ENCODE measurements at regions not wholly inside any gene's neighbourhood (a gene's known extent, or its start where the extent isn't known, plus 50 kb on each side); places are given as distances from the start of the nearest gene placed in this dataset.

DNA sequence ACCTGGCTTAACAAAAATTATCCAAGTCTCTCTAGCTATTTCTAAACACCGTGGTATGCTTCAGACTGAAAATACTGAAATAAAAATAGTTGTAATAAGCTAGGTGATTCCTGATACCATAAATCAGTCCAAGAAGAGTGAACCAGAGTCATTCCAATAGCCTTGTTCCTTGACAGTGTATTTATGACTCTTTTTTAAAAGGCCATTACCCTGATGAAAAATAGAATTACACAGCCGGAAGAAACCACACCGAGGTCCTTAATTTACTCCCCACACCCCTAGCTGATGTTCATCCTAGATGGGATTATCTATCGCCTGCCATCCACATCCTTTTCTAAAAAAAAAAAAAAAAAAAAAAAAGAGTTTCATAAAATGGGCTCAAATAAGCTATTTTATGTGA, 457.6 kb upstream of the GRAMD2B start:
- no peaks in the 10 kb centered on the region for H3K4me1 ChIP-seq
- no peaks in the 10 kb centered on the region for H3K27me3 ChIP-seq
- 95 to 96% methylated on average over 4 of the region's 4 CpGs for WGBS, 2 donors
- no peak for DNase-seq
- no peaks in the 10 kb centered on the region for H3K9me3 ChIP-seq
- no peak overlapping the region for H3K27ac ChIP-seq
- intact Hi-C loops (cut with DNase I) = no loop called here
- no peaks in the 10 kb centered on the region for H3K36me3 ChIP-seq
- H3K4me3 ChIP-seq = no peak overlapping the region
- TF ChIP-seq POLR2A (IDR thresholded peaks at IDR 0.05) = no peak
- no peak for TF ChIP-seq POLR2AphosphoS5 (IDR thresholded peaks at IDR 0.05)
- TF ChIP-seq EP300 (IDR thresholded peaks at IDR 0.05) = no peak

DNA sequence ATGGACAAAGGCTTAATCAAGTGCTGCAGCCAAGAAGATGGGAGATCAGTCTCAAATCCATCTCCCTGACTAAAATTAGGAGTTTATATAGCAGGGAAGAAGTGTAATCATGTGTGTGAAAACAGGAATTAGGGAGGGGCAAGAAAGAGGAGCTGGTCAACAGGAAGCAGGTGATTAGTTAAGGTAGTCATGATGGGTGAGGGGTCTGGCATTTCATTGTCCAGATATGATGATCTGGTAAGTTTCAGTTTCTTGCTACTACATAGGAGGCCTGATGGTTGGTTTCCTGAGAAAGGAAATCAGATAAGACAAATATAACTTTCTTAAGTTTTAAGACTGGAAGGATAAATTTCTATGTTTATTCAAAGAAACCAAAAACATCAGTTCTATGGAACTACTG, 455.6 kb upstream of the GRAMD2B start:
- no peak for DNase-seq
- no peaks in the 10 kb centered on the region for H3K4me1 ChIP-seq
- H3K9me3 ChIP-seq = no peaks in the 10 kb centered on the region
- TF ChIP-seq POLR2AphosphoS5 (IDR thresholded peaks at IDR 0.05) (no peak), POLR2A (IDR thresholded peaks at IDR 0.05) (no peak), EP300 (IDR thresholded peaks at IDR 0.05) (no peak)
- TF ChIP-seq, protein P1, sequence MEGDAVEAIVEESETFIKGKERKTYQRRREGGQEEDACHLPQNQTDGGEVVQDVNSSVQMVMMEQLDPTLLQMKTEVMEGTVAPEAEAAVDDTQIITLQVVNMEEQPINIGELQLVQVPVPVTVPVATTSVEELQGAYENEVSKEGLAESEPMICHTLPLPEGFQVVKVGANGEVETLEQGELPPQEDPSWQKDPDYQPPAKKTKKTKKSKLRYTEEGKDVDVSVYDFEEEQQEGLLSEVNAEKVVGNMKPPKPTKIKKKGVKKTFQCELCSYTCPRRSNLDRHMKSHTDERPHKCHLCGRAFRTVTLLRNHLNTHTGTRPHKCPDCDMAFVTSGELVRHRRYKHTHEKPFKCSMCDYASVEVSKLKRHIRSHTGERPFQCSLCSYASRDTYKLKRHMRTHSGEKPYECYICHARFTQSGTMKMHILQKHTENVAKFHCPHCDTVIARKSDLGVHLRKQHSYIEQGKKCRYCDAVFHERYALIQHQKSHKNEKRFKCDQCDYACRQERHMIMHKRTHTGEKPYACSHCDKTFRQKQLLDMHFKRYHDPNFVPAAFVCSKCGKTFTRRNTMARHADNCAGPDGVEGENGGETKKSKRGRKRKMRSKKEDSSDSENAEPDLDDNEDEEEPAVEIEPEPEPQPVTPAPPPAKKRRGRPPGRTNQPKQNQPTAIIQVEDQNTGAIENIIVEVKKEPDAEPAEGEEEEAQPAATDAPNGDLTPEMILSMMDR (IDR thresholded peaks at IDR 0.05) = no peak
- no peaks in the 10 kb centered on the region for H3K36me3 ChIP-seq
- H3K4me3 ChIP-seq = no peak overlapping the region
- no peaks in the 10 kb centered on the region for H3K27me3 ChIP-seq
- H3K27ac ChIP-seq = no peak overlapping the region
- intact Hi-C loops (cut with DNase I) = no loop called here

DNA sequence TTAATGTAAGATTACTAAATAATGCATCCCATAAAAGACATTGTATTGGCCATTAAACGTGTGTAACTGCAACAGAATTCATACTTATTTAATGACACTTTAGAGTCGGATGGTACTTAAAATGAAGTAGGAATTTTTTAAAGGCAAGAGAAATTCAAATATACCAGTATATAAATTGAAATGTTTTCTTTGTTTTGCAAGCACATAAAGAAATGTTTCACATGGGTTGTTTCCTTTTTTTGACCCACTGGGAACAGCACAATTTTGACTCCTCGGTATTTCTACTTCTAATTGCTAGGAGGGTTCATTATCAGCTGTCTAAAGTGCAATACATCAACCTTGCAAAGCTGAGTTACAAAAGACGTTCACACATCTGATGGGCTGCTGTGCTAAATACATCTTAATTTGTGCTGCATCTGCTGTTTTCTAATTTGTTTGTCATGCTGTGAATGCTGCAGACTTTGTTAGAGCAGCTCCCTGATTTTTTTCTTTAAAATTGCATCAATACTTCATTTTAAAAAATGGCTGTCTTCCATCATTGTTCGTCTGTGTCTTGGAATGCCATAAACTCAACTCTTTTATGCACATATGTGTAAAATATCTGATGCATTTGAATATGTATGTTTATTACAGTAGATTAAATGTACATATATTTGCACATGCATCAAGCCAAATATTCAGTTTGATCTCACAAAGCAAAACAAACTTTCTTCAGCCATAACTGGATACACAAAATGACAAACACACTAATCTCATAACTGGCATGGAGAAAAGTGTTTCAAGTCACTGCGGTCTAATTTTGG, 454.0 kb upstream of the GRAMD2B start:
- Histone ChIP-seq H3K9me3 (no peaks in the 10 kb centered on the region), H3K27ac (no peak overlapping the region), H3K4me3 (no peak overlapping the region), H3K4me1 (no peaks in the 10 kb centered on the region), H3K36me3 (no peaks in the 10 kb centered on the region), H3K27me3 (no peaks in the 10 kb centered on the region)
- intact Hi-C loops (cut with DNase I) = no loop called here
- 84 to 85% methylated on average over 6 of the region's 6 CpGs for WGBS, 2 donors
- DNase-seq = no peak
- no peak for TF ChIP-seq POLR2A (IDR thresholded peaks at IDR 0.05)
- TF ChIP-seq, protein P1 (IDR thresholded peaks at IDR 0.05) = no peak
- TF ChIP-seq POLR2AphosphoS5 (IDR thresholded peaks at IDR 0.05) = no peak

DNA sequence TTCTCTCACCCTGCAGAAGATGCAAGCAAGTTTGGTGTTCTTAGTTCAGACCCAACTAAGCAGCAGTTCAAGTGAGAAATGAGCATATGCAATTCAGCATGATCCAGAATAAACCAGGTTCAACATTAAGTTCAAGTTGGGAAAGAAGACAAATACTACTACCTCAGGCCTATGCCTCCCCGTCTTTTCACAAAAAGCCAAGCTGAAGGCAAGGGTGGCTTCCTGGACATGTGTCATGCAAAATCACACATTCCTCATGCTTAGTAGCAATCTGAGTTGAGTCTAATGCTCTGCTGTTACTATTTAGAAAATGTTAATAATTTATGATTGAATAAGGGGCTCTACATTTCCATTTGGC, 453.4 kb upstream of the GRAMD2B start:
- H3K9me3 ChIP-seq = no peaks in the 10 kb centered on the region
- no peak for DNase-seq
- TF ChIP-seq, protein P1 (IDR thresholded peaks at IDR 0.05) = no peak
- TF ChIP-seq POLR2AphosphoS5 (IDR thresholded peaks at IDR 0.05) (no peak), POLR2A (IDR thresholded peaks at IDR 0.05) (no peak), EP300 (IDR thresholded peaks at IDR 0.05) (no peak)
- no peak overlapping the region for H3K27ac ChIP-seq
- no peaks in the 10 kb centered on the region for H3K27me3 ChIP-seq
- no peaks in the 10 kb centered on the region for H3K4me1 ChIP-seq
- no peak overlapping the region for H3K4me3 ChIP-seq
- 94 to 96% methylated on average over 1 of the region's 1 CpG for WGBS, 2 donors
- no peaks in the 10 kb centered on the region for H3K36me3 ChIP-seq
- intact Hi-C loops (cut with DNase I) = no loop called here

DNA sequence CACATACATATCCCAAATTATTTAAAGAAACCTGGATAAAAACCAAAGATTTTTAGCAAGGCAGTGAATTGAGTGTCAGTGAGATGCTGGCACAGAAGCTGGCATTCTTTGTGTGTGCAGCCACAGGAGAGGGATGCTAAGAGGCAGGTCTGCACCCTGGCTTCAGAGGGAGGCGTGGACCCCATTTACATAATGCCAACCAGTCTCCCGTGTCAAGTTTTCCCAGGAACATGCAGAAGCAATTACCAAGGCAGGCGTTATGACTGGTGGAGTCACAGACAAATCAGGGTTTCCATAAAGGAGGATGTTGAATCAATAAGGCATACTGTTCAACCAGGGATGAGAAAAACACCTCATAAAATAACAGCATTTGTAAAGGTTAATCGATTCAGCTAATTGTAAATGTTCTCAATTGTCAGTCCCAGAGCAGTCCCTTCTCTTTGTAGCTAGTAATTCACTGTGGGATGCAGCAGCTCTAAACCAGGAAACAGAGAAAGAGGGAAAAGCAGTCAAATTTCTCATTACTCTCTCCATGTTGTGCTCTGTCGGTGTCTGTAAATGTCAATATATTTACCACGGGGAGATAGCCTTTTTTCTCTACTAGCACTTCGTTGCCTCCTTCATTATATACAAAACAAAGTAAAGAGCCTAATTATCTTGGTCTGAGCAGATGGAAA, 452.4 kb upstream of the GRAMD2B start:
- intact Hi-C loops (cut with DNase I) = no loop called here
- no peak overlapping the region for H3K4me3 ChIP-seq
- TF ChIP-seq, protein P1 (IDR thresholded peaks at IDR 0.05) = no peak
- TF ChIP-seq EP300 (IDR thresholded peaks at IDR 0.05) = no peak
- TF ChIP-seq POLR2A (IDR thresholded peaks at IDR 0.05) = no peak
- H3K36me3 ChIP-seq = no peaks in the 10 kb centered on the region
- no peak for DNase-seq
- H3K27me3 ChIP-seq = no peaks in the 10 kb centered on the region
- H3K27ac ChIP-seq = no peak overlapping the region
- H3K9me3 ChIP-seq = no peaks in the 10 kb centered on the region
- 70 to 71% methylated on average over 7 of the region's 7 CpGs for WGBS, 2 donors
- no peaks in the 10 kb centered on the region for H3K4me1 ChIP-seq

Data from sigmoid colon (tissue), 6 donors.